ENCODE measurements at regions not wholly inside any gene's neighbourhood (a gene's known extent, or its start where the extent isn't known, plus 50 kb on each side); places are given as distances from the start of the nearest gene placed in this dataset.

GRCh38 chr9:107425101-107426025, 64.2 kb downstream of the KLF4 start:
- no peak overlapping the region for H3K27ac Mint-ChIP-seq
- H3K4me3 ChIP-seq (ENCODE audit: low read length): peak overlapping the region; percentile 40

GRCh38 chr9:107423540-107423939, 66.0 kb downstream of the KLF4 start:
- Histone ChIP-seq H3K9me3 (ENCODE audit: control insufficient read depth in 1 of 2, insufficient read depth in 1 of 2, low read length in 2 of 2) (no peaks in the 10 kb centered on the region), H3K27me3 (ENCODE audit: control insufficient read depth in 1 of 2, insufficient read depth in 2 of 2, low read length in 2 of 2) (peaks cover 0 to 10% of the 10 kb centered on the region in 2 experiments), H3K36me3 (ENCODE audit: insufficient read depth, low read length) (no peaks in the 10 kb centered on the region), H3K4me1 (ENCODE audit: insufficient read depth, low read length) (peaks cover 8% of the 10 kb centered on the region), H3K4me3 (ENCODE audit: low read length) (no peak overlapping the region), H3K27ac (ENCODE audit: low read depth in 1 of 2, low read length in 2 of 2) (no peak overlapping the region)
- H3K4me3 Mint-ChIP-seq: no peak overlapping the region
- peaks cover 48% of the 10 kb centered on the region for H3K27me3 Mint-ChIP-seq
- ATAC-seq (ENCODE audit: poor library complexity): no peak
- no peaks in the 10 kb centered on the region for H3K9me3 Mint-ChIP-seq
- POLR2A ChIA-PET: no interaction called here
- H3K27ac Mint-ChIP-seq: no peak overlapping the region
- CTCF ChIA-PET: no interaction called here
- H3K4me1 Mint-ChIP-seq (ENCODE audit: low read depth): no peaks in the 10 kb centered on the region
- TF ChIP-seq CTCF (IDR thresholded peaks at IDR 0.05): no peak
- no peak for DNase-seq
- H3K36me3 Mint-ChIP-seq (ENCODE audit: low read depth): no peaks in the 10 kb centered on the region
- intact Hi-C loops (cut with DNase I, micrococcal nuclease): no loop called here

More at GRCh38 chr9:107425101-107426025, 64.2 kb downstream of the KLF4 start:
- H3K9me3 Mint-ChIP-seq: no peaks in the 10 kb centered on the region
- Histone ChIP-seq H3K36me3 (ENCODE audit: insufficient read depth, low read length) (no peaks in the 10 kb centered on the region), H3K27ac (ENCODE audit: low read depth in 1 of 2, low read length in 2 of 2) (no peak overlapping the region), H3K9me3 (ENCODE audit: control insufficient read depth in 1 of 2, insufficient read depth in 1 of 2, low read length in 2 of 2) (no peaks in the 10 kb centered on the region), H3K27me3 (ENCODE audit: control insufficient read depth in 1 of 2, insufficient read depth in 2 of 2, low read length in 2 of 2) (peaks cover 0 to 7% of the 10 kb centered on the region in 2 experiments), H3K4me1 (ENCODE audit: insufficient read depth, low read length) (peaks cover 8% of the 10 kb centered on the region)
- TF ChIP-seq CTCF (IDR thresholded peaks at IDR 0.05): peak; percentile 84
- ChIA-PET CTCF (no interaction called here), POLR2A (no interaction called here)
- peak; percentile 6 to 62 (median 24) for DNase-seq
- H3K36me3 Mint-ChIP-seq (ENCODE audit: low read depth): no peaks in the 10 kb centered on the region
- peak; percentile 51 for ATAC-seq (ENCODE audit: poor library complexity)
- H3K27me3 Mint-ChIP-seq: peaks cover 42% of the 10 kb centered on the region
- H3K4me1 Mint-ChIP-seq (ENCODE audit: low read depth): no peaks in the 10 kb centered on the region
- intact Hi-C loops (cut with DNase I, micrococcal nuclease): no loop called here
- no peak overlapping the region for H3K4me3 Mint-ChIP-seq

GRCh38 chr9:107422189-107423185, 67.1 kb downstream of the KLF4 start:
- CTCF ChIA-PET: no interaction called here
- ATAC-seq (ENCODE audit: poor library complexity): no peak
- POLR2A ChIA-PET: no interaction called here

More at GRCh38 chr9:107422189-107423185, 67.1 kb downstream of the KLF4 start:
- no peaks in the 10 kb centered on the region for H3K36me3 ChIP-seq (ENCODE audit: insufficient read depth, low read length)
- DNase-seq: peak in 3 of 14 experiments; percentile 7 to 52 (median 42)
- peaks cover 8% of the 10 kb centered on the region for H3K4me1 ChIP-seq (ENCODE audit: insufficient read depth, low read length)
- intact Hi-C loops (cut with DNase I, micrococcal nuclease): no loop called here
- no peak for TF ChIP-seq CTCF (IDR thresholded peaks at IDR 0.05)
- H3K4me3 ChIP-seq (ENCODE audit: low read length): no peak overlapping the region
- H3K27me3 ChIP-seq (ENCODE audit: control insufficient read depth in 1 of 2, insufficient read depth in 2 of 2, low read length in 2 of 2): peaks cover 0 to 10% of the 10 kb centered on the region in 2 experiments
- no peaks in the 10 kb centered on the region for H3K4me1 Mint-ChIP-seq (ENCODE audit: low read depth)
- H3K27me3 Mint-ChIP-seq: peaks cover 49% of the 10 kb centered on the region
- H3K4me3 Mint-ChIP-seq: no peak overlapping the region
- no peak overlapping the region for H3K27ac ChIP-seq (ENCODE audit: low read depth in 1 of 2, low read length in 2 of 2)
- no peaks in the 10 kb centered on the region for H3K36me3 Mint-ChIP-seq (ENCODE audit: low read depth)
- no peak overlapping the region for H3K27ac Mint-ChIP-seq
- H3K9me3 ChIP-seq (ENCODE audit: control insufficient read depth in 1 of 2, insufficient read depth in 1 of 2, low read length in 2 of 2): no peaks in the 10 kb centered on the region
- no peaks in the 10 kb centered on the region for H3K9me3 Mint-ChIP-seq
